HUES6 (cell line): ENCODE measurements at regions not wholly inside any gene's neighbourhood (a gene's known extent, or its start where the extent isn't known, plus 50 kb on each side); places are given as distances from the start of the nearest gene placed in this dataset.

ENCODE experiments used
- H3K27ac ChIP-seq: 2 replicates; pipeline ENCODE4 v1.7.0; 2013; ENCODE audit warnings: low read depth, mild to moderate bottlenecking, low read length, inconsistent platforms
- H3K27me3 ChIP-seq: 2 replicates; pipeline ENCODE4 v1.6.1; 2013; ENCODE audit warnings: low read length; ENCODE audit not compliant: control insufficient read depth, insufficient read depth
- H3K36me3 ChIP-seq: 2 replicates; pipeline ENCODE4 v1.6.1; 2013; ENCODE audit warnings: low read length; ENCODE audit not compliant: control insufficient read depth, insufficient read depth
- H3K4me1 ChIP-seq: 2 replicates; pipeline ENCODE4 v1.6.1; 2013; ENCODE audit warnings: low read length; ENCODE audit not compliant: control insufficient read depth, insufficient read depth
- H3K4me3 ChIP-seq: 2 replicates; pipeline ENCODE4 v1.5.1; 2013; ENCODE audit warnings: low read depth, low read length
- H3K9ac ChIP-seq: one replicate; pipeline ENCODE4 v1.6.1; 2013; ENCODE audit warnings: mild to moderate bottlenecking, low read length
- H3K9me3 ChIP-seq: 2 replicates; pipeline ENCODE4 v1.6.1; 2013; ENCODE audit warnings: low read depth, low read length; ENCODE audit not compliant: control insufficient read depth, insufficient read depth

DNA sequence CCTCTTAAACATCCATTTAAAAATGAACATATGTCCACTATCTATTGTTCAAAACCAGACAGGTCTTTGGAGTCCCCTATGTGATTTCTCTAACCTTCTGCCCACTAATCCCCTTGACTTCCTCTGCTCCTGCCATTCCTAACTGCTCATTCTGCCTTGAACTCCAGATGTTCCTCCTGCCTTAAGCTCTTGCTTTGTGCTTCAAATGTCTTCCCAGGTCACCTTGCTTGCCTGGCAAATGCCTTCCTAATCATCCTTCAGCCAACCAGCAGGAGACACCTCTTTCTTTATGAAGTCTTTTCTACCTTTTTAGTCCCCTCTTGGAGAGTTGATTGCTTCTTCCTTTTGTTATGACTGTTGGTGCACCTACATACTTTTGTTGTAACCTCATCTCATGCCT lies 1043.0 kb upstream of the CHAC2 start:
- Histone ChIP-seq H3K9ac (no peak overlapping the region), H3K4me3 (no peak overlapping the region), H3K4me1 (0 out of 2 replicates have a peak, but pooled peaks cover 6% of the 10 kb centered on the region), H3K27me3 (no peaks in the 10 kb centered on the region), H3K9me3 (peaks cover 4% of the 10 kb centered on the region; the same call in 1 of the 2 replicates), H3K27ac (no peak overlapping the region), H3K36me3 (no peaks in the 10 kb centered on the region)

DNA sequence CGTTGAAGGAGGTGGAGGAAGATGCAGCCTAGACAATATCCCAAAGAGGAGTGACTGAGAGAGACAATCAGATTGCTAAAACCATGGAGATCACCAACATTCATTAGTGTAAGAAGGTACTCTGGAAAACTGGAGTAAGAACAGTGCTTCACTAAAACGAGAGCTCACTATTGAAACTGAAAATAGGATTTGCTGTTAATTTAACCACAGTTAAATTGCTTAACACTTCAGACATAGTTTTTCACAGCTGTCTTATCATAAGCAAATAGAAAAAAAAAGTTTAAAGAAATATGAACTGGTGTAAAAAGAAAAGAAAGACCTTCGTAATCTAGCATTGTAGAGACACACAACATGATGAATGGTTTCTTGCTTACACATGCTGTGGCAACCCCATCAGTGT lies 1049.8 kb upstream of the CHAC2 start:
- Histone ChIP-seq H3K9me3 (no peaks in the 10 kb centered on the region), H3K36me3 (no peaks in the 10 kb centered on the region), H3K4me3 (no peak overlapping the region), H3K27ac (no peak overlapping the region), H3K27me3 (no peaks in the 10 kb centered on the region), H3K9ac (no peak overlapping the region), H3K4me1 (no peaks in the 10 kb centered on the region)

DNA sequence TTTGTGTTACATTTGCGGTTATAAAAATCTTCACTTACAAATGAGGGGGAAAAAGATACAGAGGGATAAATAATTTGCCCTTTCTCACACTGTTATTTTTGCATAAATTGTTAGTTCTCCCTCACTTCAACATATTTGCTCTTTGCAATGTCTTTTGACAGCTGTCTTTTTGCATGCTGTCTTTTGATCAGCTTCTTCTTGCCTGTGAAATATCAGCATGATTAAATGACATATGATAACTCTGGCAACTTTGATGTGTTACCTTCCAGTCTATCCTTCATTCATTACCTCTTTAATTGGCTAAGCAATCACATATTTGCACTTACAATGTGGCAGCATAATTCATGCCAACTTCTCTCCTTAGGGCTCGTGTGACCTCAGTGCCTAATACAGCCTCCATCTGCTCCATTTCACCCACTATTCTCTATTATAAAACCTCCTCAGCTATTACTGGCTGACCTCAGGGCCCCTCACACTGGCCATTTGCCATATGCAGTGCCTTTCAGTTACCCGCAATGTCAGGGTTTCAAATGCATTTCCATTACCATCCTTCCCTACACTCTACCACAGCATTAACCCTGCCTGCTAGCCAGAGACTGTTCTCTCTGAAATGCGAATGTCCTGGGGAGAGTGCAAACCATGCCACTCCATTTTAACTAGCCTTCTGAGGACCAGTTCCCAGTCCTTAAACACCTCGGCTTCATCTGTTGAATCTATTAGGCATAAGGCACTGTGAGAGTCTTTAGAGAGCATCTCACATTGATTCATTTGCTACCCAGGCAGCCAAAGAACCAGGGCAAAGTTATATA lies 1056.6 kb upstream of the CHAC2 start:
- no peak overlapping the region for H3K9ac ChIP-seq
- no peak overlapping the region for H3K4me3 ChIP-seq
- H3K27me3 ChIP-seq: no peaks in the 10 kb centered on the region
- no peak overlapping the region for H3K27ac ChIP-seq
- no peaks in the 10 kb centered on the region for H3K36me3 ChIP-seq
- H3K9me3 ChIP-seq: no peaks in the 10 kb centered on the region
- peaks cover 5% of the 10 kb centered on the region; the same call in 1 of the 2 replicates for H3K4me1 ChIP-seq

DNA sequence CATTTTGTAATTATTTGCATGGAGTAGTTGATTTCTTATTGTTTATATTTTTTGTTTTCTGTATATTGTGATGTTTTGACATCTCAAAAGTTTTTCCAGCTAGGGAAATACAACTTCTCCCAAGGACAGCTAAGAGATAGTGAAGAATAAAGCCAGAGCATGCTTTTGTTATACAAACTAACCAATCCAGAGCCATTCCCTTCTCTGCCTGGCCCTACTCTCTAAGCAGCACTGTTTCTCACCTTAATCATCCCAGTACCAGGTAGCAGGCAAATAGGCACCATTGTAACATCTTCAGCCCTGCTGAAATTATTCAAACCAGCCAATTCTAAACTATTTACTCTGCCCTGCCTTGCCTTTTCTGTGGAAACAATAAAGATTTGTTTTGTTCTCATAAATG lies 1063.4 kb upstream of the CHAC2 start:
- no peaks in the 10 kb centered on the region for H3K9me3 ChIP-seq
- no peak overlapping the region for H3K4me3 ChIP-seq
- H3K27ac ChIP-seq: no peak overlapping the region

DNA sequence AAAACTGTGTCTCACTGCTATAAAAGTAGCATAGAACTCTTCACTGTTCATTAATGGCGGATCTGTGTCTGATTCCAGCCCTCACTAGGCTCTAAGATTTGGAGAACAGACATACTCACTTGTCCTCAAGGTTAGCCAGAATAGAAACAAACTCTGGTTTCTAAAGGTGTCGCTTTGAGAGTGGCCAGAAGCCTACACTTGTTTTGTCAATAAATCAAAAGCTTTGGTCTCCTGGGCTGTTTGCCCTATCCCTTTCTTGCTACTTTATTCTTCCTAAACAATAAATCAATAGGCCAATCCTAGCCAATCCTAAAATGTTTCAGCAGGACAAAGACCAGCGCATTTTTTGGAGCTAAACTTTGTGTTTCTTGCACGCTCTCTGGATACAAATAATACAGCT lies 1064.6 kb upstream of the CHAC2 start:
- Histone ChIP-seq H3K9ac (no peak overlapping the region), H3K9me3 (no peaks in the 10 kb centered on the region), H3K4me3 (no peak overlapping the region), H3K36me3 (no peaks in the 10 kb centered on the region), H3K27ac (no peak overlapping the region), H3K4me1 (peaks cover 10% of the 10 kb centered on the region; the same call in 1 of the 2 replicates), H3K27me3 (no peaks in the 10 kb centered on the region)

More for the DNA sequence above, 1063.4 kb upstream of the CHAC2 start:
- H3K36me3 ChIP-seq: no peaks in the 10 kb centered on the region
- no peaks in the 10 kb centered on the region for H3K27me3 ChIP-seq
- peaks cover 10% of the 10 kb centered on the region; the same call in 1 of the 2 replicates for H3K4me1 ChIP-seq
- no peak overlapping the region for H3K9ac ChIP-seq

DNA sequence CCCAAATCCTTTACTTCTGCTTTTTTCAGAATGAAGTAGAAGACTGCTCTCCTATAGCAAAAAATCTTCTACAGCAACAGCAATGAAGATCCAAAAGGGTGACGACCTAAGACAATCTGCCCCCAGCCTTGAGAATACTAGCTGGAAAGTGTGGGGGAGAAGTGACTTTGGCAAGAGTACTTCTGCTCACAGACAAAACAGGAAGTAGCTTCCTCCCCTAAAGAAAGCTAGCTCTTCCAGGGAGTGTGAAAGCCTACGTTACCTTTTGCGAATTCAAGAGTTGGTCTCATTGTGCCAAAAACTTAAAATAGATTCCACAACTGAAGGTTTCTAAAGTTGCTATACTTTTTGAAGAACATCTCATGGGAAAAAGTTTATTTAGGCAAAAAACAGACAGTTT lies 1069.2 kb upstream of the CHAC2 start:
- Histone ChIP-seq H3K9me3 (no peaks in the 10 kb centered on the region), H3K4me3 (no peak overlapping the region), H3K36me3 (no peaks in the 10 kb centered on the region), H3K27me3 (no peaks in the 10 kb centered on the region), H3K4me1 (peaks cover 10% of the 10 kb centered on the region; the same call in 1 of the 2 replicates), H3K9ac (no peak overlapping the region), H3K27ac (no peak overlapping the region)

DNA sequence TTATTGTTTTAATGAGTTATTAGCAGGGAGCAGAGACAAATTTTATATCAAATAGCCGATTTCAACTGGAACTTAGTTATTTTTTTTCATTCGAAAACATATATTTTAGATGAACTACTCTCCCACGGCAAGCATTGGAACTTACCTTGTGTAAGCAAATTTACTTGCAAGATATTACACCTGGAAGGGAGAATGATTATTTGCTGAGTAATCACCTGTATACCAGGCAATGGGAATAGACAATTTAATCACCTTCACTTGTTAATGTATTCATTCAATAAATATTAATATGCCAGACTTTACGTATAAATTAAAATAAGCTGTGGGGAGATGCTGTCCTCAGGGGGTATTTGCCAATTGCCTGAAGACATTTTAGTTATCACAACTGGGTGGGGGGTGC lies 1069.9 kb upstream of the CHAC2 start:
- Histone ChIP-seq H3K9me3 (no peaks in the 10 kb centered on the region), H3K27me3 (no peaks in the 10 kb centered on the region), H3K4me3 (no peak overlapping the region)

DNA sequence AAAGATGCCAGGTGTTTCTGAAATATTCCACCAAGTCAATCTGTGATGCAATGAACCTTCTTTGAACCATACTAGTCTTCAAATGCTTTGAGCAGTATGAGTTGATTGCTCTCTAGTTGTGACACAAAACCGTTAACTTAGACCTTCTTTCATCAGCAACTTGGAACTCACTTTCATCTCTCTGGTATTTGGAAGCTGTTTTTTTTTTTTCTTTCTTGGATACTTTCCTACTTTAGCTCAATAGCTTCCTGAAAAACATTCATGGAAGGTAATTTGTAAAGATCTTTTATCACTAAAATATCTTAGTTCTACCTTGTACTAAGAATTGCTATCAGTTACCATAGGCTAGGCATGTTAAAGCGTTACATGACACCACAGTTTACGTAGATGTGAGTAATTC lies 1071.9 kb upstream of the CHAC2 start:
- no peak overlapping the region for H3K9ac ChIP-seq
- H3K4me3 ChIP-seq: no peak overlapping the region
- no peaks in the 10 kb centered on the region for H3K9me3 ChIP-seq
- H3K4me1 ChIP-seq: no peaks in the 10 kb centered on the region
- H3K27ac ChIP-seq: no peak overlapping the region
- no peaks in the 10 kb centered on the region for H3K36me3 ChIP-seq
- H3K27me3 ChIP-seq: no peaks in the 10 kb centered on the region

More for the DNA sequence above, 1069.9 kb upstream of the CHAC2 start:
- Histone ChIP-seq H3K9ac (no peak overlapping the region), H3K36me3 (no peaks in the 10 kb centered on the region), H3K27ac (no peak overlapping the region), H3K4me1 (peaks cover 4% of the 10 kb centered on the region; the same call in 1 of the 2 replicates)

DNA sequence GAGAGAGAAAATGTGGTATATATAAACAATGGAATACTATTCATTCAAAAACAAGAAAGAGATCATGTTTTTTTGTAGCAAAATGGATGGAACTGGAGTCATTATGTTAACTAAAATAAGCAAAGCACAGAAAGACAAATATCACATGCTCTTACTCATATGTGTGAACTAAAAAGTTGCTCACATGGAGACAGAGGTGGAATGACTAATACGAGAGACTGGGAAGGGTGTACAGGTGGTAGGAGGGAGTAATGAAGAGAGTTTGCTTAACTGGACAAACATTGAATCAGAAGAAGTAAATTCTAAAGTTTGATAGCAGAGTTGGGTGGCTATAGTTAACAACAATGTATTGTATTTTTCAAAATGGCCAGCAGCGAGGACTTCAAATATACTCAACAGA lies 1080.7 kb upstream of the CHAC2 start:
- Histone ChIP-seq H3K4me3 (no peak overlapping the region), H3K9me3 (peaks cover 6% of the 10 kb centered on the region; the same call in 1 of the 2 replicates), H3K4me1 (no peaks in the 10 kb centered on the region), H3K27me3 (no peaks in the 10 kb centered on the region), H3K9ac (no peak overlapping the region), H3K27ac (no peak overlapping the region), H3K36me3 (no peaks in the 10 kb centered on the region)

DNA sequence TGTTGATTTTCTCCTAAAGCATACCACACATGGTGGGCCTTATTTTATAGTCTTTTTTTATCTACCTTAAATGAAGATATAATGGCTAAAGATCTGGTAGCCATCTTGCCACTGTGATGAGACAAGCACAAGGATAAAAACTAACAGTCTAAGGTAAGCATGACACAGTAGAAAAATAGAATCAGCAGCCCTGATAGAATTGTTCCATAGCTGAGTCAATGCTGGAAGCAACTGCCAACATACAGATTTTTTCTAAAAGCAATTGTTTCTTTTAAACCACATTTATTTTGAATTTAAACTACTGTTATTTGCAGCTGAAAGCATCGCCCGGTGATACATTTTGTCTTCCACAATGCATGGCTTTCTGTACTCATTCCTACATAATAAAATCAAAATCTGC lies 1091.5 kb upstream of the CHAC2 start:
- H3K4me1 ChIP-seq: peaks cover 8% of the 10 kb centered on the region; the same call in 1 of the 2 replicates
- no peak overlapping the region; the same call in 1 of the 2 replicates for H3K4me3 ChIP-seq
- H3K27ac ChIP-seq: no peak overlapping the region
- no peaks in the 10 kb centered on the region for H3K27me3 ChIP-seq
- H3K9ac ChIP-seq: no peak overlapping the region
- H3K36me3 ChIP-seq: no peaks in the 10 kb centered on the region
- no peaks in the 10 kb centered on the region; the same call in 1 of the 2 replicates for H3K9me3 ChIP-seq

DNA sequence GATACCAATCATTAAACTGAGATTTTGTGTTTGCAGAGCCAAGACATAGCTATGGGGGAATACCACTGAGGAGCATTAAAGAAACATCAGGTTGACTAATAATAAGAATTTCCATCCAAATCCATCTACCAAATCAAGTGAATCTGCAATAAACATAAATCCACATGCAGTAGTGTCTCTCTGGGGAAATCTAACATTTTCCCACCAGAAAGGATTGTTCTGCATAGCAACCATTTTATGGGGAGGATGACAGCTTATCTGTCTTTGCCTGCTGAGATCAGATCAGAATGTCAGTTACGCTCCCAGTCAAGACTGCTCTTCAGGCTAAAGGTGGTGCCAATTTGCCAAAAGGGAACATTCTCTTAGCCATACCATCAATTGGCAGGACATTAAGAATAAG lies 1098.9 kb upstream of the CHAC2 start:
- Histone ChIP-seq H3K9ac (no peak overlapping the region), H3K9me3 (peaks cover 13% of the 10 kb centered on the region), H3K4me1 (no peaks in the 10 kb centered on the region), H3K27ac (no peak overlapping the region), H3K4me3 (no peak overlapping the region), H3K27me3 (no peaks in the 10 kb centered on the region), H3K36me3 (no peaks in the 10 kb centered on the region)
